ENCODE measurements at regions not wholly inside any gene's neighbourhood (a gene's known extent, or its start where the extent isn't known, plus 50 kb on each side); places are given as distances from the start of the nearest gene placed in this dataset.

- H2AFZ ChIP-seq (ENCODE audit: low read depth, low read length), result no peak overlapping the region
- H4K20me1 ChIP-seq (ENCODE audit: insufficient read depth), result no peaks in the 10 kb centered on the region
- H3K27ac ChIP-seq (ENCODE audit: low read length), result no peak overlapping the region
- no peaks in the 10 kb centered on the region for H3F3A ChIP-seq (ENCODE audit: insufficient read depth, low read length, poor library complexity, severe bottlenecking)
- H3K4me2 ChIP-seq (ENCODE audit: low read length), result no peak overlapping the region
- no peaks in the 10 kb centered on the region for H3K79me2 ChIP-seq (replicated peaks; ENCODE audit: insufficient read depth, low read length)
- H3K9ac ChIP-seq (ENCODE audit: low read length), result no peak overlapping the region
- TF ChIP-seq CTCF (IDR thresholded peaks at IDR 0.05; ENCODE audit: poor library complexity, severe bottlenecking) (no peak), MXI1 (conservative IDR thresholded peaks at IDR 0.05; ENCODE audit: poor library complexity, severe bottlenecking) (no peak), REST (IDR thresholded peaks at IDR 0.05; ENCODE audit: borderline replicate concordance) (no peak), POLR2AphosphoS5 (IDR thresholded peaks at IDR 0.05) (no peak), RAD21 (conservative IDR thresholded peaks at IDR 0.05) (no peak), EZH2 (IDR thresholded peaks at IDR 0.05; ENCODE audit: borderline replicate concordance, insufficient read depth, low read length, poor library complexity, severe bottlenecking) (no peak), TAF1 (IDR thresholded peaks at IDR 0.05; ENCODE audit: low read depth) (no peak), SMC3 (conservative IDR thresholded peaks at IDR 0.05; ENCODE audit: poor library complexity) (no peak), EP300 (conservative IDR thresholded peaks at IDR 0.05; ENCODE audit: poor library complexity, severe bottlenecking) (no peak)
- H3K36me3 ChIP-seq (ENCODE audit: insufficient read depth, low read length), result no peaks in the 10 kb centered on the region
- no peaks in the 10 kb centered on the region for H3K9me2 ChIP-seq (ENCODE audit: insufficient read depth, low read length)
- H3K27me3 ChIP-seq (ENCODE audit: insufficient read depth, low read depth, low read length), result no peaks in the 10 kb centered on the region
- H3K4me3 ChIP-seq (ENCODE audit: low read length), result no peak overlapping the region
- H3K9me3 ChIP-seq (ENCODE audit: low read length), result no peaks in the 10 kb centered on the region
Measured at GRCh38 chr15:87599616-87600015, 656.9 kb downstream of the NTRK3 start.

GRCh38 chr15:87597346-87598052 lies 659.0 kb downstream of the NTRK3 start:
- Histone ChIP-seq H3K9me3 (ENCODE audit: low read length) (no peaks in the 10 kb centered on the region), H3K27ac (ENCODE audit: low read length) (no peak overlapping the region), H3K4me3 (ENCODE audit: low read length) (no peak overlapping the region), H4K20me1 (ENCODE audit: insufficient read depth) (no peaks in the 10 kb centered on the region), H3K79me2 (replicated peaks; ENCODE audit: insufficient read depth, low read length) (no peaks in the 10 kb centered on the region), H3K9me2 (ENCODE audit: insufficient read depth, low read length) (no peaks in the 10 kb centered on the region), H3F3A (ENCODE audit: insufficient read depth, low read length, poor library complexity, severe bottlenecking) (no peaks in the 10 kb centered on the region), H2AFZ (ENCODE audit: low read depth, low read length) (no peak overlapping the region), H3K36me3 (ENCODE audit: insufficient read depth, low read length) (no peaks in the 10 kb centered on the region), H3K4me2 (ENCODE audit: low read length) (no peak overlapping the region), H3K27me3 (ENCODE audit: insufficient read depth, low read depth, low read length) (no peaks in the 10 kb centered on the region), H3K9ac (ENCODE audit: low read length) (no peak overlapping the region)
- TF ChIP-seq REST (IDR thresholded peaks at IDR 0.05; ENCODE audit: borderline replicate concordance), result no peak
- TF ChIP-seq RAD21 (conservative IDR thresholded peaks at IDR 0.05), result no peak
- TF ChIP-seq EP300 (conservative IDR thresholded peaks at IDR 0.05; ENCODE audit: poor library complexity, severe bottlenecking), result no peak

All from neural cell (in vitro differentiated cells).